H1 (cell line): ENCODE measurements at regions not wholly inside any gene's neighbourhood (a gene's known extent, or its start where the extent isn't known, plus 50 kb on each side); places are given as distances from the start of the nearest gene placed in this dataset.

Source experiments
- CTCF ChIA-PET: fragments of 300-600 bp; sonication (Branson Sonifier 250); formaldehyde crosslinking; loops from one replicate; lab custom pipeline; 2021; ENCODE audit not compliant: partially characterized antibody; lab: Charles Lee
- POLR2A ChIA-PET: fragments of 300-600 bp; sonication (Branson Sonifier 250); formaldehyde crosslinking; loops from one replicate; lab custom pipeline; 2021; ENCODE audit warnings: inconsistent platforms; ENCODE audit not compliant: partially characterized antibody; lab: Charles Lee
- DNase-seq, 2 experiments: peaks; one replicate each; pipeline versions ENCODE4 v3.0.0 to v3.0.0-alpha.2; 2010 to 2022; ENCODE audit warnings: low spot score in 2 of 2, low read depth in 1 of 2, mixed read lengths in 1 of 2
- FAIRE-seq: peaks from 2 replicates; lab custom pipeline; 2011; peaks lifted over from hg19 to GRCh38; lab: Jason Lieb, UNC
- H2AFZ ChIP-seq: 2 replicates; pipeline ENCODE4 v1.8.1; 2012; ENCODE audit warnings: low read length, inconsistent platforms
- H2AK5ac ChIP-seq: 2 replicates; pipeline ENCODE4 v1.6.1; 2013; ENCODE audit warnings: low read depth, low read length
- H2BK120ac ChIP-seq: replicated peaks from 2 replicates; pipeline ENCODE3; 2013; ENCODE audit warnings: low read depth, low read length, inconsistent platforms
- H2BK12ac ChIP-seq: 2 replicates; pipeline ENCODE4 v1.6.1; 2013; ENCODE audit warnings: low read depth, low read length
- H2BK15ac ChIP-seq: 2 replicates; pipeline ENCODE4 v1.6.1; 2013; ENCODE audit warnings: low read length
- H2BK20ac ChIP-seq: 2 replicates; pipeline ENCODE4 v1.6.1; 2013; ENCODE audit warnings: low read length
- H2BK5ac ChIP-seq: 2 replicates; pipeline ENCODE4 v1.6.1; 2013; ENCODE audit warnings: low read depth, low read length
- H3K14ac ChIP-seq: 2 replicates; pipeline ENCODE4 v1.6.1; 2013; ENCODE audit warnings: inconsistent platforms; ENCODE audit not compliant: insufficient read length
- H3K18ac ChIP-seq: 2 replicates; pipeline ENCODE4 v1.6.1; 2013; ENCODE audit warnings: low read length; ENCODE audit errors: extremely low read depth
- H3K23ac ChIP-seq: 2 replicates; pipeline ENCODE4 v1.6.1; 2013; ENCODE audit warnings: inconsistent platforms; ENCODE audit not compliant: insufficient read length
- H3K23me2 ChIP-seq: 2 replicates; pipeline ENCODE4 v1.6.1; 2013; ENCODE audit warnings: low read depth, low read length
- H3K27ac ChIP-seq: 2 replicates; pipeline ENCODE4 v1.6.1; 2011; ENCODE audit warnings: low read depth, low read length, inconsistent platforms
- H3K27me3 ChIP-seq, 4 experiments: replicated peaks in 1 of 4; 1 replicate in 1 of 4; 2 replicates in 3 of 4; pipeline versions ENCODE4 v1.6.1 to v1.8.1; 2011 to 2013; ENCODE audit warnings: low read length in 3 of 4, mild to moderate bottlenecking in 3 of 4, inconsistent platforms in 2 of 4, mixed read lengths in 2 of 4, moderate library complexity in 1 of 4; ENCODE audit not compliant: control insufficient read depth in 3 of 4, insufficient read depth in 3 of 4; ENCODE audit errors: extremely low read depth in 1 of 4
- H3K36me3 ChIP-seq, 4 experiments: 2 replicates each; pipeline versions ENCODE4 v1.6.1 to v1.8.1; 2011 to 2013; ENCODE audit warnings: mild to moderate bottlenecking in 4 of 4, low read length in 3 of 4, moderate library complexity in 2 of 4, control low read depth in 1 of 4, inconsistent platforms in 1 of 4; ENCODE audit not compliant: insufficient read depth in 4 of 4, control insufficient read depth in 2 of 4
- H3K4ac ChIP-seq: replicated peaks from 2 replicates; pipeline ENCODE3; 2013; ENCODE audit warnings: low read length, low read depth, mixed read lengths, inconsistent platforms; ENCODE audit not compliant: insufficient read length
- H3K4me1 ChIP-seq, 4 experiments: replicated peaks in 1 of 4; 1 replicate in 1 of 4; 2 replicates in 3 of 4; pipeline versions ENCODE4 v1.6.1 to v1.8.1; 2011 to 2013; ENCODE audit warnings: low read length in 3 of 4, inconsistent platforms in 2 of 4, mixed read lengths in 1 of 4; ENCODE audit not compliant: insufficient read depth in 4 of 4, control insufficient read depth in 3 of 4
- H3K4me2 ChIP-seq, 2 experiments: 2 replicates each; pipeline versions ENCODE4 v1.6.1 to v1.8.1; 2011 to 2013; ENCODE audit warnings: low read depth in 2 of 2, low read length in 2 of 2, control low read depth in 1 of 2, inconsistent platforms in 1 of 2, mild to moderate bottlenecking in 1 of 2; ENCODE audit not compliant: insufficient read depth in 1 of 2
- H3K4me3 ChIP-seq, 4 experiments: fragments of 200-600, 300-600 bp in 1 of 4; sonication (generic), shearing (Covaris generic), sonication (Bioruptor Twin) in 1 of 4; 2 replicates each; pipeline versions ENCODE4 v1.5.1 to v1.8.1; 2011 to 2016; ENCODE audit warnings: low read length in 4 of 4, low read depth in 3 of 4, control low read depth in 2 of 4, inconsistent platforms in 2 of 4, mild to moderate bottlenecking in 2 of 4, mixed read lengths in 1 of 4, moderate library complexity in 1 of 4; ENCODE audit not compliant: insufficient read depth in 2 of 4; ENCODE audit errors: extremely low read depth in 1 of 4
- H3K56ac ChIP-seq: replicated peaks from 2 replicates; pipeline ENCODE3; 2013; ENCODE audit warnings: low read depth, mild to moderate bottlenecking, mixed read lengths, low read length, inconsistent platforms; ENCODE audit not compliant: insufficient read length
- H3K79me1 ChIP-seq: 2 replicates; pipeline ENCODE4 v1.6.1; 2013; ENCODE audit warnings: low read depth, low read length, control low read depth
- H3K79me2 ChIP-seq, 2 experiments: 2 replicates each; pipeline versions ENCODE4 v1.6.1 to v1.8.1; 2012 to 2013; ENCODE audit warnings: low read length in 2 of 2, mild to moderate bottlenecking in 2 of 2, inconsistent platforms in 1 of 2; ENCODE audit not compliant: insufficient read depth in 2 of 2, control insufficient read depth in 1 of 2
- H3K9ac ChIP-seq, 4 experiments: replicated peaks in 1 of 4; 1 replicate in 1 of 4; 2 replicates in 3 of 4; pipeline versions ENCODE4 v1.6.1 to v1.8.1; 2011 to 2013; ENCODE audit warnings: low read depth in 3 of 4, low read length in 3 of 4, control low read depth in 2 of 4, mild to moderate bottlenecking in 2 of 4, moderate library complexity in 2 of 4, inconsistent platforms in 1 of 4; ENCODE audit errors: extremely low read depth in 1 of 4
- H3K9me3 ChIP-seq, 2 experiments: 2 replicates each; pipeline versions ENCODE4 v1.6.1 to v1.8.1; 2012 to 2013; ENCODE audit warnings: mild to moderate bottlenecking in 2 of 2, moderate library complexity in 2 of 2, control low read depth in 1 of 2, inconsistent platforms in 1 of 2, low read depth in 1 of 2, low read length in 1 of 2, mixed read lengths in 1 of 2; ENCODE audit not compliant: insufficient read depth in 2 of 2
- H4K20me1 ChIP-seq, 2 experiments: replicated peaks in 1 of 2; 2 replicates each; pipeline versions ENCODE3 to v1.8.1; 2011 to 2013; ENCODE audit warnings: inconsistent platforms in 2 of 2, low read length in 2 of 2, mild to moderate bottlenecking in 1 of 2; ENCODE audit not compliant: insufficient read depth in 2 of 2, control insufficient read depth in 1 of 2
- H4K5ac ChIP-seq: 2 replicates; pipeline ENCODE4 v1.6.1; 2013; ENCODE audit warnings: low read length, low read depth, mixed read lengths, inconsistent platforms; ENCODE audit not compliant: insufficient read length
- H4K8ac ChIP-seq: 2 replicates; pipeline ENCODE4 v1.8.0; 2013; ENCODE audit warnings: mild to moderate bottlenecking, moderate library complexity, low read length, inconsistent platforms; ENCODE audit not compliant: insufficient read depth; ENCODE audit errors: extremely low read depth
- H4K91ac ChIP-seq: replicated peaks from 2 replicates; pipeline ENCODE3; 2013; ENCODE audit warnings: low read length, mixed read lengths, inconsistent platforms; ENCODE audit not compliant: insufficient read length
- ASH2L ChIP-seq: fragments of 200-600, 300-600 bp; sonication (generic); IDR thresholded peaks from one replicate; pipeline ENCODE4 v1.7.1; 2017; ENCODE audit warnings: low read length
- BRCA1 ChIP-seq: IDR thresholded peaks from 2 replicates; pipeline ENCODE4 v1.6.1; 2012; ENCODE audit warnings: low read depth, low read length, improper control_type of control experiment
- CEBPB ChIP-seq: IDR thresholded peaks from 2 replicates; pipeline ENCODE4 v1.6.1; 2012; ENCODE audit warnings: low read depth, low read length
- NRF1 ChIP-seq: IDR thresholded peaks from 2 replicates; pipeline ENCODE4 v1.6.1; 2011; ENCODE audit warnings: mild to moderate bottlenecking, low read depth, low read length, improper control_type of control experiment
- POU5F1 ChIP-seq: IDR thresholded peaks from 2 replicates; pipeline ENCODE4 v1.6.1; 2011; ENCODE audit warnings: low read depth, mild to moderate bottlenecking, low read length, moderate library complexity
- RFX5 ChIP-seq: IDR thresholded peaks from 2 replicates; pipeline ENCODE4 v1.6.1; 2011; ENCODE audit warnings: low read depth, low read length, improper control_type of control experiment, borderline replicate concordance
- WGBS, 2 experiments: shearing (Covaris generic) in 1 of 2; methylation state at CpG; one replicate each; pipeline versions ENCODE4 v1.1.6 to v1.1.7; 2013 to 2015; ENCODE audit warnings: low lambda C conversion rate in 2 of 2, mixed read lengths in 2 of 2, inconsistent platforms in 1 of 2, low coverage in 1 of 2, missing lambda C conversion rate in 1 of 2; ENCODE audit not compliant: insufficient replicate concordance in 2 of 2, insufficient coverage in 1 of 2, insufficient read length in 1 of 2; ENCODE audit errors: extremely low coverage in 1 of 2, missing lambda C conversion rate in 1 of 2; 5-methylcytosine and 5-hydroxymethylcytosine counted together

DNA sequence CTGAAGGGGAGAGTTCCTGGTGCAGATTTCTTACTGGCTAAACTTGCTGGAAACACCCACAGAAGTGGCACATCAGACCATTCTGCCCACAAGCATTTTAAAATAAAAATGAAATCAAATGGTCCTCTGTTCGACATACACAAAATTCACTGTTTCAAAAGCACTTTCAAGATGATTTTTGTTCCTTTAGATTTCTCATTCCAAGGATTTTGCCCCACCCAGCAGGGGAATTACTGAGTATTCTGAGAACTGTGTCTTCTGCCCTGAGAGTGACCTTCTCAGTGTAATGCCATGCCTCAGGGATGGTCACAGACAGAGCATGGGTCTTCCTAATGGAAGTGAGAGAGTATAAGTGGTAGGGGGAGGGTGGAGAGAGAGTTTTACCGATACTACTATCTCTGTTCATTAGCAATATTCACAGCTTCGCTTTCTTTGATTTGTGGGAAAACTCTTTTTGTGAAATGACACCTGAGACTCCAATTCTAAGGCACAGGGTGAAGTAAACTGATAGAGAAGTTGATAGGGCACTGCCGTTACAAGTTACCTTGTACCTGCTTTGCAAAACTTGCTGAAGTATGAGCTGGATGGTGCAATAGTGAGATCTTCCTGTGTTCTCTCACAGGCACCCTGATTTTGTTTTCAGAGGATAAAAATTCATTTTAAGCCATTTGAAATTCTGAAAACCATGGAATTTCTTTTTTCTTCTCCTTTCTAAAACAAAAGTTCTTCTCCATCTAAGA lies 95.8 kb upstream of the CD180 start:
- Histone ChIP-seq H3K56ac (no peak overlapping the region), H3K79me2 (no peaks in the 10 kb centered on the region), H3K14ac (no peak overlapping the region), H4K8ac (no peak overlapping the region), H3K18ac (no peak overlapping the region), H4K20me1 (no peaks in the 10 kb centered on the region), H3K23ac (no peak overlapping the region), H3K36me3 (no peaks in the 10 kb centered on the region), H2BK120ac (no peak overlapping the region), H2BK12ac (no peak overlapping the region), H2AK5ac (no peak overlapping the region), H3K4me3 (no peak overlapping the region), H4K91ac (no peak overlapping the region), H2AFZ (no peak overlapping the region), H3K9me3 (no peaks in the 10 kb centered on the region), H2BK20ac (no peak overlapping the region), H3K27me3 (no peaks in the 10 kb centered on the region), H3K4me1 (no peaks in the 10 kb centered on the region), H3K4me2 (no peak overlapping the region), H2BK15ac (no peak overlapping the region), H2BK5ac (no peak overlapping the region), H3K23me2 (no peaks in the 10 kb centered on the region), H3K4ac (no peak overlapping the region), H3K79me1 (no peaks in the 10 kb centered on the region), H3K9ac (no peak overlapping the region), H3K27ac (no peak overlapping the region), H4K5ac (no peak overlapping the region)
- ChIA-PET POLR2A (no interaction called here), CTCF (interaction anchor here (0.7 to 1.1 kb wide), 2 partner anchors 7 to 46 kb away, joined by 3 to 4 read pairs; no protein-coding TSS in a partner anchor)
- DNase-seq (no peak), FAIRE-seq (no peak)
- 98% methylated on average over 4 of the region's 4 CpGs; no CpG with 5 or more reads in 1 of the 2 experiments for WGBS, 2 experiments
- no peak for TF ChIP-seq RFX5
- no peak for TF ChIP-seq POU5F1
- no peak for TF ChIP-seq CEBPB
- TF ChIP-seq BRCA1 = no peak
- TF ChIP-seq ASH2L = no peak
- TF ChIP-seq NRF1 = no peak
